ENCODE measurements at regions not wholly inside any gene's neighbourhood (a gene's known extent, or its start where the extent isn't known, plus 50 kb on each side); places are given as distances from the start of the nearest gene placed in this dataset.

GRCh38 chr9:88302579-88303324, 85.5 kb upstream of the SPIN1 start:
- no peak overlapping the region for H3K27ac ChIP-seq (ENCODE audit: low read depth, low read length)
- ChIA-PET POLR2A (no interaction called here), CTCF (interaction anchor here (0.5 kb wide), 1 partner anchor 11 kb away, joined by 3 read pairs; no protein-coding TSS in a partner anchor)
- no peak for DNase-seq (ENCODE audit: low read depth, low spot score)
- no peak overlapping the region for H3K4me3 ChIP-seq (ENCODE audit: low read depth, low read length)
- H3K9me3 ChIP-seq (ENCODE audit: control insufficient read depth, insufficient read depth, low read length), result no peaks in the 10 kb centered on the region
- TF ChIP-seq, protein P1, sequence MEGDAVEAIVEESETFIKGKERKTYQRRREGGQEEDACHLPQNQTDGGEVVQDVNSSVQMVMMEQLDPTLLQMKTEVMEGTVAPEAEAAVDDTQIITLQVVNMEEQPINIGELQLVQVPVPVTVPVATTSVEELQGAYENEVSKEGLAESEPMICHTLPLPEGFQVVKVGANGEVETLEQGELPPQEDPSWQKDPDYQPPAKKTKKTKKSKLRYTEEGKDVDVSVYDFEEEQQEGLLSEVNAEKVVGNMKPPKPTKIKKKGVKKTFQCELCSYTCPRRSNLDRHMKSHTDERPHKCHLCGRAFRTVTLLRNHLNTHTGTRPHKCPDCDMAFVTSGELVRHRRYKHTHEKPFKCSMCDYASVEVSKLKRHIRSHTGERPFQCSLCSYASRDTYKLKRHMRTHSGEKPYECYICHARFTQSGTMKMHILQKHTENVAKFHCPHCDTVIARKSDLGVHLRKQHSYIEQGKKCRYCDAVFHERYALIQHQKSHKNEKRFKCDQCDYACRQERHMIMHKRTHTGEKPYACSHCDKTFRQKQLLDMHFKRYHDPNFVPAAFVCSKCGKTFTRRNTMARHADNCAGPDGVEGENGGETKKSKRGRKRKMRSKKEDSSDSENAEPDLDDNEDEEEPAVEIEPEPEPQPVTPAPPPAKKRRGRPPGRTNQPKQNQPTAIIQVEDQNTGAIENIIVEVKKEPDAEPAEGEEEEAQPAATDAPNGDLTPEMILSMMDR (IDR thresholded peaks at IDR 0.05; ENCODE audit: low read depth, low read length), result no peak
- no peaks in the 10 kb centered on the region for H3K27me3 ChIP-seq (ENCODE audit: control insufficient read depth, insufficient read depth, low read length)

DNA sequence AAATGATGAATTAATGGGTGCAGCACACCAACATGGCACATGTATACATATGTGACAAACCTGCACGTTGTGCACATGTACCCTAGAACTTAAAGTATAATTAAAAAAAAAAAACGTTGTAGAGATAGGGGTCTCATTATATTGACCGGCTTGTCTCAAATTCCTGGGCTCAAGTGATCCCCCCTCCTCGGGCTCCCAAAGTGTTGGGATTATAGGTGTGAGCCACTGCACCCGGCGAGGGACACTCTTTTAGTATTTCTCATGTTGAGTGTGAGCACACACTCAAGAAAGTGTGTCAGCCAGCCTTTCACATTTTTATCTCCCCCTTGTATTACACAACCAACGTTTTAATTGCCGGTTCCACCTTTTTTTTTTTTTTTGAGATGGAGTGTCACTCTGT, 87.7 kb upstream of the SPIN1 start:
- ChIA-PET CTCF (no interaction called here), POLR2A (no interaction called here)
- Histone ChIP-seq H3K9me3 (ENCODE audit: control insufficient read depth, insufficient read depth, low read length) (no peaks in the 10 kb centered on the region), H3K4me3 (ENCODE audit: low read depth, low read length) (no peak overlapping the region), H3K27ac (ENCODE audit: low read depth, low read length) (no peak overlapping the region), H3K27me3 (ENCODE audit: control insufficient read depth, insufficient read depth, low read length) (no peaks in the 10 kb centered on the region)
- TF ChIP-seq, protein P1 (IDR thresholded peaks at IDR 0.05; ENCODE audit: low read depth, low read length), result no peak
- DNase-seq (ENCODE audit: low read depth, low spot score), result no peak

- TF ChIP-seq, protein P1 (IDR thresholded peaks at IDR 0.05; ENCODE audit: low read depth, low read length), result no peak
- Histone ChIP-seq H3K4me3 (ENCODE audit: low read depth, low read length) (no peak overlapping the region), H3K27me3 (ENCODE audit: control insufficient read depth, insufficient read depth, low read length) (no peaks in the 10 kb centered on the region), H3K9me3 (ENCODE audit: control insufficient read depth, insufficient read depth, low read length) (no peaks in the 10 kb centered on the region), H3K27ac (ENCODE audit: low read depth, low read length) (no peak overlapping the region)
- POLR2A ChIA-PET, result no interaction called here
- DNase-seq (ENCODE audit: low read depth, low spot score), result no peak
- CTCF ChIA-PET, result no interaction called here
These were observed 96.4 kb upstream of the SPIN1 start for GRCh38 chr9:88291856-88292255.

GRCh38 chr9:88291056-88291455, 97.2 kb upstream of the SPIN1 start:
- Histone ChIP-seq H3K4me3 (ENCODE audit: low read depth, low read length) (no peak overlapping the region), H3K9me3 (ENCODE audit: control insufficient read depth, insufficient read depth, low read length) (no peaks in the 10 kb centered on the region), H3K27me3 (ENCODE audit: control insufficient read depth, insufficient read depth, low read length) (no peaks in the 10 kb centered on the region), H3K27ac (ENCODE audit: low read depth, low read length) (no peak overlapping the region)
- no peak for DNase-seq (ENCODE audit: low read depth, low spot score)
- CTCF ChIA-PET, result no interaction called here
- TF ChIP-seq, protein P1 (IDR thresholded peaks at IDR 0.05; ENCODE audit: low read depth, low read length), result no peak
- POLR2A ChIA-PET, result interaction anchor here (0.6 kb wide), 1 partner anchor 1560 kb away, joined by 3 read pairs; no protein-coding TSS in a partner anchor

DNA sequence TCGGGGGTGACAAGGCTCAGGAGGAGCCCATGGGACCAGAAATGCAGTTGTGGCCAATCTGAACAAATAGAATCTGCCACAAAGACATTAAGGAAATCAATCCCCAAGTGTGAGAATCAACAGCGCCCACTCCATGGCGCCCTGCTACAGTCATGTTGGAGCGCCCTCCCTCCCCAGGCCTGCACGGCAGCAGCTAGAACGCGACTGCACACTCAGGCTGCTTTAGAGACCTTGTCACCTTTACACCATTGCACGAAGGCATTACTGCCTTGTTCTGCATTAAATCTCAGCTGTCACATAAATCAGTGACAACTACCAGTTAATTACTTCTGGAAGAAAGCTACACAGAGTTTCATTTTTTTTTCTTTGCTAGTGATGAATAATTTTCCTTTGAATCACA, 98.7 kb upstream of the SPIN1 start:
- H3K9me3 ChIP-seq (ENCODE audit: control insufficient read depth, insufficient read depth, low read length), result no peaks in the 10 kb centered on the region
- POLR2A ChIA-PET, result no interaction called here

More for the DNA sequence above, 98.7 kb upstream of the SPIN1 start:
- DNase-seq (ENCODE audit: low read depth, low spot score), result no peak
- Histone ChIP-seq H3K27me3 (ENCODE audit: control insufficient read depth, insufficient read depth, low read length) (no peaks in the 10 kb centered on the region), H3K27ac (ENCODE audit: low read depth, low read length) (no peak overlapping the region), H3K4me3 (ENCODE audit: low read depth, low read length) (no peak overlapping the region)
- TF ChIP-seq, protein P1 (IDR thresholded peaks at IDR 0.05; ENCODE audit: low read depth, low read length), result no peak
- CTCF ChIA-PET, result no interaction called here
